ENCODE measurements at regions not wholly inside any gene's neighbourhood (a gene's known extent, or its start where the extent isn't known, plus 50 kb on each side); places are given as distances from the start of the nearest gene placed in this dataset.
A peak's percentile ranks its signal among the peaks of the same experiment; 100 is the strongest.

DNA sequence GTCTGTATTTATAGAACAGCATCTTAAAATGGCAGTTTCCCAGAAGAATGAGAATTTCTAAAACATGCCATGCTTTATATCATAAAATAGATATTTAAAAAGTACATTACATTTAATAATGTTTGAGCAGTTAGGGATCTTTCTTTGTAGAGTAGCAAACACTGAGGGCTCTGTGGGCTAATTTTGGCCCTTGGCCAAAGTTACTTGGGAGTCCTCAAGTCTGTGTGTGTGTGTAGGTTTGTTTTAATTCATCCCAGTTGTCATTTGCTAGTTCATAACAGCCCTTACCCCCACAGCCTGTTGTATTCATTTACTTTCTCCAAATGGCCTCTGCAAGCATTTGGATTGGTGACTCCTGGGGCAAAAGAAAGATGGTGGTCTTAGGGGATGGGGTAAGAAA, 576.4 kb upstream of the SGCD start:
- no peaks in the 10 kb centered on the region for H3K4me1 ChIP-seq (ENCODE audit: control insufficient read depth in 2 of 3, insufficient read depth in 2 of 3, low read depth in 1 of 3, low read length in 3 of 3)
- no peak overlapping the region for H3K9ac ChIP-seq (ENCODE audit: low read length in 3 of 3)
- H3K27me3 ChIP-seq (ENCODE audit: control insufficient read depth, insufficient read depth, low read length): no peaks in the 10 kb centered on the region
- TF ChIP-seq, protein P1, sequence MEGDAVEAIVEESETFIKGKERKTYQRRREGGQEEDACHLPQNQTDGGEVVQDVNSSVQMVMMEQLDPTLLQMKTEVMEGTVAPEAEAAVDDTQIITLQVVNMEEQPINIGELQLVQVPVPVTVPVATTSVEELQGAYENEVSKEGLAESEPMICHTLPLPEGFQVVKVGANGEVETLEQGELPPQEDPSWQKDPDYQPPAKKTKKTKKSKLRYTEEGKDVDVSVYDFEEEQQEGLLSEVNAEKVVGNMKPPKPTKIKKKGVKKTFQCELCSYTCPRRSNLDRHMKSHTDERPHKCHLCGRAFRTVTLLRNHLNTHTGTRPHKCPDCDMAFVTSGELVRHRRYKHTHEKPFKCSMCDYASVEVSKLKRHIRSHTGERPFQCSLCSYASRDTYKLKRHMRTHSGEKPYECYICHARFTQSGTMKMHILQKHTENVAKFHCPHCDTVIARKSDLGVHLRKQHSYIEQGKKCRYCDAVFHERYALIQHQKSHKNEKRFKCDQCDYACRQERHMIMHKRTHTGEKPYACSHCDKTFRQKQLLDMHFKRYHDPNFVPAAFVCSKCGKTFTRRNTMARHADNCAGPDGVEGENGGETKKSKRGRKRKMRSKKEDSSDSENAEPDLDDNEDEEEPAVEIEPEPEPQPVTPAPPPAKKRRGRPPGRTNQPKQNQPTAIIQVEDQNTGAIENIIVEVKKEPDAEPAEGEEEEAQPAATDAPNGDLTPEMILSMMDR (IDR thresholded peaks at IDR 0.05; ENCODE audit: borderline replicate concordance, extremely low read depth, insufficient read depth): no peak
- no peaks in the 10 kb centered on the region for H3K9me3 ChIP-seq (ENCODE audit: control insufficient read depth in 2 of 3, insufficient read depth in 1 of 3, low read length in 3 of 3)
- H3K36me3 ChIP-seq (ENCODE audit: control insufficient read depth in 2 of 3, insufficient read depth in 3 of 3, low read length in 3 of 3): no peaks in the 10 kb centered on the region
- FAIRE-seq (no peak), DNase-seq (no peak)
- intact Hi-C loops (cut with DNase I): no loop called here
- H3K4me3 ChIP-seq (ENCODE audit: low read length in 3 of 3): no peak overlapping the region
- H3K27ac ChIP-seq (ENCODE audit: low read depth in 2 of 2, low read length in 2 of 2): no peak overlapping the region

GRCh38 chr5:155753943-155754581, 572.9 kb upstream of the SGCD start:
- TF ChIP-seq, protein P1 (IDR thresholded peaks at IDR 0.05; ENCODE audit: borderline replicate concordance, extremely low read depth, insufficient read depth): no peak
- H3K4me3 ChIP-seq (ENCODE audit: low read length in 3 of 3): no peak overlapping the region
- no peaks in the 10 kb centered on the region for H3K36me3 ChIP-seq (ENCODE audit: control insufficient read depth in 2 of 3, insufficient read depth in 3 of 3, low read length in 3 of 3)
- H3K9me3 ChIP-seq (ENCODE audit: control insufficient read depth in 2 of 3, insufficient read depth in 1 of 3, low read length in 3 of 3): no peaks in the 10 kb centered on the region
- DNase-seq (peak in 2 of 5 donors; percentile 33 to 51), FAIRE-seq (no peak)
- no peak overlapping the region for H3K27ac ChIP-seq (ENCODE audit: low read depth in 2 of 2, low read length in 2 of 2)
- intact Hi-C loops (cut with DNase I): no loop called here
- no peaks in the 10 kb centered on the region for H3K27me3 ChIP-seq (ENCODE audit: control insufficient read depth, insufficient read depth, low read length)
- H3K4me1 ChIP-seq (ENCODE audit: control insufficient read depth in 2 of 3, insufficient read depth in 2 of 3, low read depth in 1 of 3, low read length in 3 of 3): no peaks in the 10 kb centered on the region
- no peak overlapping the region for H3K9ac ChIP-seq (ENCODE audit: low read length in 3 of 3)

- Histone ChIP-seq H3K27me3 (ENCODE audit: control insufficient read depth, insufficient read depth, low read length) (no peaks in the 10 kb centered on the region), H3K9ac (ENCODE audit: low read length in 3 of 3) (no peak overlapping the region), H3K27ac (ENCODE audit: low read depth in 2 of 2, low read length in 2 of 2) (no peak overlapping the region), H3K9me3 (ENCODE audit: control insufficient read depth in 2 of 3, insufficient read depth in 1 of 3, low read length in 3 of 3) (peaks cover 0 to 10% (median 5%) of the 10 kb centered on the region in 3 donors), H3K36me3 (ENCODE audit: control insufficient read depth in 2 of 3, insufficient read depth in 3 of 3, low read length in 3 of 3) (no peaks in the 10 kb centered on the region), H3K4me1 (ENCODE audit: control insufficient read depth in 2 of 3, insufficient read depth in 2 of 3, low read depth in 1 of 3, low read length in 3 of 3) (no peaks in the 10 kb centered on the region), H3K4me3 (ENCODE audit: low read length in 3 of 3) (no peak overlapping the region)
- FAIRE-seq: no peak
- intact Hi-C loops (cut with DNase I): no loop called here
- TF ChIP-seq, protein P1 (IDR thresholded peaks at IDR 0.05; ENCODE audit: borderline replicate concordance, extremely low read depth, insufficient read depth): no peak
- DNase-seq: no peak
Measured at GRCh38 chr5:155759252-155759651, 567.7 kb upstream of the SGCD start.

DNA sequence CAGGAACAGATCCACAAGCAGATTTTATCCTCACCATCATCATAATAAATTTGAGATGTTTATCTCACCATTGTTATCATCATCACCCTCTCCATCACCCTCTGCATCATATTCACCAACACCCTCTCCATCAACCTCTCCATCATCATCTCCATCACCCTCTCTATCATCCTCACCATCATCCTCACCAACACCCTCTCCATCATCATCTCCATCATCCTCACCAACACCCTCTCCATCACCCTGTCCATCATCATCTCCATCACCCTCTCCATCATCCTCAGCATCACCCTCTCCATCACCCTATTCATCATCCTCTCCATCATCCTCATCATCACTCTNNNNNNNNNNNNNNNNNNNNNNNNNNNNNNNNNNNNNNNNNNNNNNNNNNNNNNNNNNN, 567.0 kb upstream of the SGCD start:
- H3K27ac ChIP-seq (ENCODE audit: low read depth in 2 of 2, low read length in 2 of 2): no peak overlapping the region
- no peaks in the 10 kb centered on the region for H3K27me3 ChIP-seq (ENCODE audit: control insufficient read depth, insufficient read depth, low read length)
- H3K4me1 ChIP-seq (ENCODE audit: control insufficient read depth in 2 of 3, insufficient read depth in 2 of 3, low read depth in 1 of 3, low read length in 3 of 3): no peaks in the 10 kb centered on the region
- FAIRE-seq (no peak), DNase-seq (no peak)
- peaks cover 0 to 10% (median 5%) of the 10 kb centered on the region in 3 donors for H3K9me3 ChIP-seq (ENCODE audit: control insufficient read depth in 2 of 3, insufficient read depth in 1 of 3, low read length in 3 of 3)
- intact Hi-C loops (cut with DNase I): no loop called here
- H3K4me3 ChIP-seq (ENCODE audit: low read length in 3 of 3): no peak overlapping the region
- no peaks in the 10 kb centered on the region for H3K36me3 ChIP-seq (ENCODE audit: control insufficient read depth in 2 of 3, insufficient read depth in 3 of 3, low read length in 3 of 3)
- TF ChIP-seq, protein P1 (IDR thresholded peaks at IDR 0.05; ENCODE audit: borderline replicate concordance, extremely low read depth, insufficient read depth): no peak
- no peak overlapping the region for H3K9ac ChIP-seq (ENCODE audit: low read length in 3 of 3)

All from kidney (tissue), 13 donors.